Gastroesophageal sphincter (tissue), 4 donors: ENCODE measurements at regions not wholly inside any gene's neighbourhood (a gene's known extent, or its start where the extent isn't known, plus 50 kb on each side); places are given as distances from the start of the nearest gene placed in this dataset.

Experiments
- ATAC-seq: fragments of 150-250 bp; one replicate; pipeline ENCODE4 v1.9.1; 2016; ENCODE audit warnings: mild to moderate bottlenecking, moderate library complexity
- H3K27ac ChIP-seq, 4 donors: fragments of 200-600 bp; sonication (generic) in 3 of 4; 1 replicate in 3 of 4; 2 replicates in 1 of 4; pipeline ENCODE4 v1.5.1; 2016 to 2019
- H3K27me3 ChIP-seq: fragments of 200-600 bp; sonication (generic); one replicate; pipeline ENCODE4 v1.5.1; 2019
- H3K36me3 ChIP-seq, 2 donors: fragments of 200-600 bp; sonication (generic); one replicate each; pipeline ENCODE4 v1.5.1; 2019; ENCODE audit warnings: control low read depth in 1 of 2
- H3K4me1 ChIP-seq, 3 donors: fragments of 200-600 bp; sonication (generic); 1 replicate in 2 of 3; 2 replicates in 1 of 3; pipeline ENCODE4 v1.5.1; 2016 to 2019; ENCODE audit warnings: control low read depth in 2 of 3
- H3K4me3 ChIP-seq, 2 donors: fragments of 200-600 bp; sonication (generic); one replicate each; pipeline ENCODE4 v1.5.1; 2019; ENCODE audit warnings: mild to moderate bottlenecking in 1 of 2, moderate library complexity in 1 of 2
- H3K9me3 ChIP-seq, 3 donors: fragments of 200-600 bp; sonication (generic); one replicate each; pipeline ENCODE4 v1.5.1; 2017 to 2019; ENCODE audit warnings: control low read depth in 2 of 3
- EP300 ChIP-seq: sonication (generic); formaldehyde crosslinking; IDR thresholded peaks from one replicate; pipeline ENCODE4 v1.6.1; 2017; ENCODE audit warnings: antibody characterized with exemption, mild to moderate bottlenecking
- POLR2A ChIP-seq, 2 donors: fragments of 450-650 bp; IDR thresholded peaks; one replicate each; pipeline ENCODE4 v1.6.1; 2017; ENCODE audit warnings: antibody characterized with exemption in 2 of 2, mild to moderate bottlenecking in 2 of 2, moderate library complexity in 1 of 2
- POLR2AphosphoS5 ChIP-seq: sonication (generic); formaldehyde crosslinking; IDR thresholded peaks from one replicate; pipeline ENCODE4 v1.6.1; 2017; ENCODE audit warnings: antibody characterized with exemption
- WGBS, 2 donors: methylation state at CpG; one replicate each; pipeline ENCODE4 v1.1.5; 2018; ENCODE audit warnings: low coverage in 1 of 2; 5-methylcytosine and 5-hydroxymethylcytosine counted together
- TF ChIP-seq, protein P1 (sequence below), 4 experiments: fragments of 200-600 bp in 2 of 4; fragments of 450-650 bp in 2 of 4; sonication (generic) in 1 of 4; IDR thresholded peaks; one replicate each; pipeline ENCODE4 v1.5.1; 2017 to 2019; ENCODE audit warnings: antibody characterized with exemption in 4 of 4, mild to moderate bottlenecking in 2 of 4, moderate library complexity in 2 of 4

DNA sequence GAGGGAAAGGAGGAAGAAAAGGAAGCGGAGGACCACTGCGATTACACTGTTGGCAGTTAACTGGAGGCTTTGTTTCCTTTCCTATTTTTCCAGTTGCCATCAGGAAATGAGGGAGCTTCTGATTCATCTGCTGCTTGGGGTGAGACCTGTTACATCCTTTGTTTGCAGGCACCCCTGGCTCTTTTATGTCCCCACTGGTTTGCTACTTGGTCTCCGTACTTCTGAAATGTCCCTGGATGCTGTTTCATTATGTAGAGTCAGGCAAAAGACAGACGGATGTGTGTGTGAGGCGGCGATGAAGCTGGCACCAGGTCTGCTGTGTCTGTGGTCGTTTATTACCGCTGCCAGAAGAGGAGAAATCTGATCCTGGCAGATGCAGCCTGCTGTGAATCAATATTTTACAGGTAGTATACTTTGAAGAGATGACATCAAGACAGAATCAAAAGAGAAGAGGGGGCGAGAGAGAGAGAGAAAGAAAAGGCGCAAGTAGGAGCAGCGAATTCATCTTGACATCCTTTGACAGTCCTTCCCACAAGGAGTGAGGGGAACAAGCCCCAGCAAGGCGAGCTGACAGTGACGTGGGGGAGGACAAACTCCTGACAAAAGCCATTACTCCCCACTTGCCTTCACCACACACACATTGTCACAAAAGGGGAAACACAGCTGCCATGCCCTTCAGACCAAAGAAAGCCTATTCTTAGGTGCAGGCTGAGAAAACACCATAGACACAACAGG lies 145.9 kb upstream of the FBXL4 start:
- 62 to 100% methylated on average over 1 to 6 of the region's 13 CpGs for WGBS, 2 donors
- H3K27me3 ChIP-seq: peaks cover 18% of the 10 kb centered on the region
- no peaks in the 10 kb centered on the region for H3K9me3 ChIP-seq
- no peak for TF ChIP-seq EP300
- no peak for TF ChIP-seq POLR2AphosphoS5
- TF ChIP-seq POLR2A (IDR thresholded peaks at IDR 0.05): no peak
- TF ChIP-seq, protein P1, sequence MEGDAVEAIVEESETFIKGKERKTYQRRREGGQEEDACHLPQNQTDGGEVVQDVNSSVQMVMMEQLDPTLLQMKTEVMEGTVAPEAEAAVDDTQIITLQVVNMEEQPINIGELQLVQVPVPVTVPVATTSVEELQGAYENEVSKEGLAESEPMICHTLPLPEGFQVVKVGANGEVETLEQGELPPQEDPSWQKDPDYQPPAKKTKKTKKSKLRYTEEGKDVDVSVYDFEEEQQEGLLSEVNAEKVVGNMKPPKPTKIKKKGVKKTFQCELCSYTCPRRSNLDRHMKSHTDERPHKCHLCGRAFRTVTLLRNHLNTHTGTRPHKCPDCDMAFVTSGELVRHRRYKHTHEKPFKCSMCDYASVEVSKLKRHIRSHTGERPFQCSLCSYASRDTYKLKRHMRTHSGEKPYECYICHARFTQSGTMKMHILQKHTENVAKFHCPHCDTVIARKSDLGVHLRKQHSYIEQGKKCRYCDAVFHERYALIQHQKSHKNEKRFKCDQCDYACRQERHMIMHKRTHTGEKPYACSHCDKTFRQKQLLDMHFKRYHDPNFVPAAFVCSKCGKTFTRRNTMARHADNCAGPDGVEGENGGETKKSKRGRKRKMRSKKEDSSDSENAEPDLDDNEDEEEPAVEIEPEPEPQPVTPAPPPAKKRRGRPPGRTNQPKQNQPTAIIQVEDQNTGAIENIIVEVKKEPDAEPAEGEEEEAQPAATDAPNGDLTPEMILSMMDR (IDR thresholded peaks at IDR 0.05): no peak
- no peak for ATAC-seq
- no peaks in the 10 kb centered on the region for H3K4me1 ChIP-seq
- no peaks in the 10 kb centered on the region for H3K36me3 ChIP-seq
- no peak overlapping the region for H3K27ac ChIP-seq
- no peak overlapping the region for H3K4me3 ChIP-seq

DNA sequence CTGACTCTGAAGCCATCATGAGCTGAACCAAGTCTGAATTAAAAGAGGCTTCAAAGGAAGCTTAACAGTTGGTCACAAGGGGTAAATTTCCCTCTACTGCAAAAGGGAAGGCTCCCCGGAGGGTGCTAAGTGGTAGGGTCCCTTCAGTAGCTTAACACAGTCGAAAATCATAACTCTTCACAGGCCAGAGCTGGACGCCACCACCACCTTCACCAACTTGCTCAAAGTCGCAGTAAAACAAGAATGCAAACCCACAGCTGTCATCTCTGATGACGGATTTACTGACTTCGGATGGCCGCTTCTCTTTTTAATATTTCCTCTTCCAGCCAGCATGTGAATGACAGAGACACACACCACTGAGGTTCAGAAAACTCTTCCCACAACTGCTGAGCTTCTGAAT lies 144.7 kb upstream of the FBXL4 start:
- Histone ChIP-seq H3K27ac (no peak overlapping the region), H3K4me3 (no peak overlapping the region), H3K4me1 (no peaks in the 10 kb centered on the region), H3K27me3 (peaks cover 18% of the 10 kb centered on the region), H3K9me3 (no peaks in the 10 kb centered on the region), H3K36me3 (no peaks in the 10 kb centered on the region)
- TF ChIP-seq, protein P1 (IDR thresholded peaks at IDR 0.05): no peak
- TF ChIP-seq POLR2A (IDR thresholded peaks at IDR 0.05) (no peak), POLR2AphosphoS5 (no peak), EP300 (no peak)
- WGBS, 2 donors: 63 to 68% methylated on average over 4 to 7 of the region's 7 CpGs
- no peak for ATAC-seq

DNA sequence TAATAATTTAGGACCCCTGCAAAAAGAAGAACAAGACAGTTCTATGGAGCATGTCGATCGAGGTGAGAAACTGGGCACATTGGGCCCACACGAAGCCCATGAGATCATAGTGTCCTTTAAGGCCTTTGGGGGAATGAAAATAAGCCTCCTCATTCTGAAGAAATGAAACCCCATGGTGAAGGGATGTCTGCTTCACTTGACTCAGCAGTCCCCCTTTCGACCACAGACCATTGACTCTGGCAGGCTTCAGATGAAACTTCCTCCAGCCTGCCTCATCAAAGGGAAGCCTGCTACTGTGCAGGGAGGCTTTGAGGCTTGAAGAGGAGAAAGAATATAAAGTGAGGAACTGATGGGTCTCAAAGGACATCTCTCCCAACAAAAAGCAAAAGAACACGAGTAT lies 144.2 kb upstream of the FBXL4 start:
- Histone ChIP-seq H3K27me3 (peaks cover 18% of the 10 kb centered on the region), H3K4me3 (no peak overlapping the region), H3K27ac (no peak overlapping the region), H3K36me3 (no peaks in the 10 kb centered on the region), H3K9me3 (no peaks in the 10 kb centered on the region), H3K4me1 (no peaks in the 10 kb centered on the region)
- WGBS, 2 donors: 79% methylated on average over 5 of the region's 5 CpGs; no CpG with 5 or more reads in 1 of the 2 donors
- TF ChIP-seq POLR2A (IDR thresholded peaks at IDR 0.05): no peak
- no peak for TF ChIP-seq POLR2AphosphoS5
- TF ChIP-seq EP300: no peak
- TF ChIP-seq, protein P1 (IDR thresholded peaks at IDR 0.05): no peak
- no peak for ATAC-seq

DNA sequence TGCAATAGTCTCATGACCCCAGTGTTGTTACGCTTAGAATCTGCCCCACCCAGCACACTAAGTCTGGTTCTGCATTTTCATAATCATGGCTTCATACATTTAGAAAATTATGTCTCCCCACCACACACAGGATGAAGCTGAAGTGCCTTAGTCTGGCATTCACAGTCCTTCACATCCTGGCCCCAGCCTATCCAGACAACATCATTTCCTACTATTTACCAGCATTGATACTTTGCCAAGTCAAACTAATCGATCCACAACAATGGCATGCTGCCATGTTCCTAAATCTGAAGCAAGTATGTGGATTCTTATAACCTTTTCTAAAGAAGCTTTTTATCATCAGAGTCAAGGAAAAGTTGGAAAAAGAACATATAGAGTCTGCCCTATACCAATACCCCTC lies 132.4 kb upstream of the FBXL4 start:
- no peak for TF ChIP-seq POLR2AphosphoS5
- TF ChIP-seq POLR2A (IDR thresholded peaks at IDR 0.05): no peak
- TF ChIP-seq, protein P1 (IDR thresholded peaks at IDR 0.05): no peak
- TF ChIP-seq EP300: no peak
- Histone ChIP-seq H3K4me1 (no peaks in the 10 kb centered on the region), H3K9me3 (no peaks in the 10 kb centered on the region), H3K36me3 (no peaks in the 10 kb centered on the region), H3K27ac (no peak overlapping the region), H3K4me3 (no peak overlapping the region), H3K27me3 (no peaks in the 10 kb centered on the region)
- WGBS, 2 donors: 25 to 56% methylated on average over 1 of the region's 2 CpGs
- no peak for ATAC-seq

DNA sequence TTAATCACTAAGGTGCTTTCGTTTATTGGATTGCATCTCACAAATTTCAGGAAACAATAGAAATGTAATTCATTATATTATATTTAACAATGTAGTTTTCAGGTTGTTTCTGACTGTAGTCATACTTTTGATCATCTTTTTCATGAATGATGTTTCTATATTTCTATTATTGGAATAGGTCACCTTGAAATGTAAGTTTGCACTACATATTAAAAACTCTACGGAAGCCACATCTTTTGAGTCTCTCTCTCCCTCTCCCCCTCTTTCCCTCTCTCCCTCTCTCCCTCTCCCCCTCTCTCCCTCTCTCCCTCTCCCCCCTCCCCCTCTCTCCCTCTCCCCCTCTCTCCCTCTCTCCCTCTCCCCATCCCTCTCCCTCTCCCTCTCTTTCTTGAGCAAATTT lies 131.3 kb upstream of the FBXL4 start:
- Histone ChIP-seq H3K4me1 (no peaks in the 10 kb centered on the region), H3K36me3 (no peaks in the 10 kb centered on the region), H3K27me3 (no peaks in the 10 kb centered on the region), H3K9me3 (no peaks in the 10 kb centered on the region), H3K4me3 (no peak overlapping the region), H3K27ac (no peak overlapping the region)
- WGBS, 2 donors: 67 to 90% methylated on average over 2 of the region's 2 CpGs
- TF ChIP-seq POLR2AphosphoS5: no peak
- TF ChIP-seq EP300: no peak
- TF ChIP-seq, protein P1 (IDR thresholded peaks at IDR 0.05): no peak
- no peak for TF ChIP-seq POLR2A (IDR thresholded peaks at IDR 0.05)
- no peak for ATAC-seq
